NCI-H1417 treated with DMSO at 0.1 percent for 48 hours (cell line): ENCODE measurements at regions not wholly inside any gene's neighbourhood (a gene's known extent, or its start where the extent isn't known, plus 50 kb on each side); places are given as distances from the start of the nearest gene placed in this dataset.

Source experiments
- DNase-seq: peaks from one replicate; lab custom pipeline; 2025; lab: John Stamatoyannopoulos, UW

DNA sequence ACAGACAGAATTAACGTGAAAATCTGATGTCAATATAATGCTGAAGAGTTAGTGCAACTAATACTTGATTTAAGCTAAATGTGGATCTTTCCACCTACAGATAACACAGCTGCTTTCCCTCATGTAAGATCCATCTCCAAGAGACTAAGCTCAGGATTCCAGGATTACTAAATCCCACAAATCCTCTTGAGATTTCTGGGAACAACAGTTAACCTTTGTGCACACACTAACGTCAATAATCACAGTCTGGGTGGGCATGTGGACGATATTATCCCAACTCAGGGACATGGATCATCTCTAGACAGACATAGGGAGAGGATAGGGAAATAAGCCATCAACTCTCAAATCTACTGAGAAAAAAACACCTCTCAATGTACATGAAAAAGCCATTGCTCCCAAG lies 432.6 kb downstream of the SATB2 start:
- no peak for DNase-seq

GRCh38 chr2:199024224-199024623 lies 433.5 kb downstream of the SATB2 start:
- no peak for DNase-seq

DNA sequence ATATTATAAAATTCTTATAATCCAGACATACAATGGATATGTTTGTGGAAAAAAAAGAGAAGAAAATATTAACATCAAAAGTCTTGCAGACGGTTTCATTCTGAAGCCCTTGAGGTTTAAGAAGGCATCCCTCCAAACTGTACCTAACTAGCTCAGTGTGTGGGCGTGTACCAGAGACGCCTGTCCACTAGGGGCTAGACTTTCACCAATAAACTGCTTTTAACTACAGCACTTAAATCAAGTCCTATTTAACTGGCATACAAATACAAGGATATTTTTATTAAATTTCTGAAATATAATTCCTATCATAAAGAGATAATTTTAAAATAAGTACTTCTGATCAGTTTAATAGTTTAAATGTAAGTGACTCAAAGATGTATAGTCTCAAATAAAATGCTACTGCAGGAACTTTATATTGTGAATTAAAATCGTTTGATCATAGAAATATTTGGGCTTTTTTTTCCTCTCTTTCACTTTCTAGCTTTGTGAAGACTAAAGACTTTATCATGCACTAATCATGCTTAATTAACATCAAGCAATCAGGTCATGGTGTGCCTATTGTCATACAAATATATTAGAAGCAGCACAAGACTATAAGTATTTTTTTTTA lies 437.7 kb downstream of the SATB2 start:
- no peak for DNase-seq

DNA sequence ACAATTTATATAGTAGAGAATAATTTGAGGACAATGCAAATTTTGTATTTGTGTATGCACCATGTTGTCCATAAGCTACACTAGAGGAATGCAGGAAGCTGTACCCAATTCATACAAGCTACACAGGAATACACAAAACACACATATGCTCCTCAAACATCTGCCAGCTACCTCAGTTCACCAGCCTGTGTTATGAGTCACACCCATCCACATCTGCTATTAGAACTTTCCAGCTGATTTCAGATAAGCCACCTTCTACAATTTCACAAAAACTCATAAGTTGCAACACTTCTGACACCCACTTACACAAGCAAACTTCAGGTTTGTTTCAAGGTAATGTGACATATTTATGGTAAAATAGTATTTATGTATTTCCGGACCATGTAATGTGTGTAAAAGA lies 438.9 kb downstream of the SATB2 start:
- no peak for DNase-seq

DNA sequence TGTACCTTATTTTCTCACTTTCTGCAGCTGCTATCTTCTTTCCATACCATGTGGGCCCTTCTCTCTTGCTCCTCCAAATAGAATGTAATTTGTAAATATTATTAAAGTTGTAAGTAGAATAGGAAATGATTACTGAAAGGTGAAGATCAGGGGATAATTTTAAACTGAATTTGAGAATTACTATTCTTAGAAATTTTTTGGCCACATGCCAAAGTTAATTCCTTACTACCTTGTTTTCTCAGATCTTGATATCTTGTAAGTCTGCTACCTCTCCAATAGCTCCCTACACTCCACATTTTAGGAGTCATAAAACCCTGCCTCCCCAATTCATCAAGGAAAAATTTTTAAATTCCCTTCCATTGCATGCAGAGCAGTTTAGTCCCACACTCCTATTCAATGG lies 442.7 kb downstream of the SATB2 start:
- DNase-seq = no peak

- DNase-seq = no peak
Observed at GRCh38 chr2:199014226-199014625, 443.5 kb downstream of the SATB2 start.

GRCh38 chr2:199011908-199012307 lies 445.8 kb downstream of the SATB2 start:
- DNase-seq = no peak

GRCh38 chr2:198994678-198995077 lies 463.1 kb downstream of the SATB2 start:
- no peak for DNase-seq

DNA sequence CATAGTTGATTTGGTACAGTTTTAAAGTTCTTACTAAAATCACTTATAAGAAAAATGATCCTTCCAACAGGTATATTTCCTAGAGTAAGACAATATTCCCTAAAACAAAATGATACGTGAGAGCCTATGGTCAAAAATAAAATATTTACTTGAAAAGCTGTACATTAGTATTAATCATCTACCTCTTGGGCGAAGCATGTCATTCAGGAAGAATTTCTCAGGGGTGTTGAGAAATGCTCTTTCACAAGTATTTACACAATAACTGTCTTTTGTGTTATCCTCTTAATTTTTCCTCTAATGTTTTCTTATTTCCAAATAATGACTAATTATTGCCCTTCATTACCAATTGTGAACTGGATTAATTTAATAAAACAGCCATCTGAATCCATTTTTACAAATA lies 466.3 kb downstream of the SATB2 start:
- DNase-seq = no peak

DNA sequence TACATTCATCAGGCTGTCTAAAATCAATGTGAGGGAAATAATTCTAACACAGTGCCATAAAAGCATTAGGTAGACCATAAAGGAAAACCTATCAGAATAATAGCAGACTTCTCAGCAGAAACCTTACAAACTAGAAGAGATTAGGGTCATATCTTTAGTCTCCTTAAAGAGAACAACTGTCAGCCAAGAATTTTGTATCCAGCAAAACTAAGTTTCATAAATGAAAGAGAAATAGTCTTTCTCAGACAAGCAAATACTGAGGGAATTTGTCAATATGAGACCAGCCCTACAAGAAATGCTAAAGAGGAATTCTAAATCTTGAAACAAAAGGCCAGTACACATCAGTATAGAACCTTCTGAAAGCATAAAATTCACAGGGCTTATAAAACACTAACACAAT lies 482.0 kb downstream of the SATB2 start:
- no peak for DNase-seq

DNA sequence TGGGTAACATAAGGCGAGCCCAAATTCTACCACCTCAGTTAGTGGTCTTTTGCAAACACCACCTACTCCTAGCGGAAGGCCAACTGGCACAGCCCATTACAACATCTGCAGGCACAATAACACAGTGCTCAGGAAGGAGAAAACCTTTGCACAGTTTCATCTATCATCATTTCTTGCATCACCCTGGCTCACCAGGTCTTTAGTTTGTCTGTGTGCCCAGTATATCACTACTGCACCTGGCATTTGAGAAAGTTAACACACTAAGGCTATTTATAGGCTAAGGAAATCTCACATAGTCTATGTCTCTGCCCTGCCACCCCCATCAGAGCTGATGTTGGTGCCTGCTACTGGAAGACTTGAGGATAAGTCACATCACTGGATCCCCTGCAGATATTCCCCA lies 484.0 kb downstream of the SATB2 start:
- no peak for DNase-seq

GRCh38 chr2:198973181-198973580 lies 484.6 kb downstream of the SATB2 start:
- DNase-seq = no peak

DNA sequence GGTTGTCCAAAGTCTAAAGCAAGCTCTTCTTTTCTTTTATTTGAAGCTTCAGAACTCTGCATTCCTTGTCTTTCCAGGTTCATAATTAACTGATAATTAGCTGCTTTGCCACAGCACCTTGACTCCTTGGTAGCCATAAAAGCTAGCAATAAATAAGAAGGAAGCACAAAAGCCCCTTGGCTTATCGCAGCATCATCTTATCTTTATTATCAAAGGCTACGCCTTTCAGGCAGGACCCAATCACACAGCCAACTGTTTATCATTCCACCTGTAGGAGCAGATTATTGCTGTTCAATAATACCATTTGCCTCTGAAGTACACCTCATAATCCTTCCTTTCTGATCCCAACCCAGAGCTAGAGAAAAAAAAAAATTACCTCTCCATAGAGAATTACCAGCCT lies 489.2 kb downstream of the SATB2 start:
- no peak for DNase-seq

DNA sequence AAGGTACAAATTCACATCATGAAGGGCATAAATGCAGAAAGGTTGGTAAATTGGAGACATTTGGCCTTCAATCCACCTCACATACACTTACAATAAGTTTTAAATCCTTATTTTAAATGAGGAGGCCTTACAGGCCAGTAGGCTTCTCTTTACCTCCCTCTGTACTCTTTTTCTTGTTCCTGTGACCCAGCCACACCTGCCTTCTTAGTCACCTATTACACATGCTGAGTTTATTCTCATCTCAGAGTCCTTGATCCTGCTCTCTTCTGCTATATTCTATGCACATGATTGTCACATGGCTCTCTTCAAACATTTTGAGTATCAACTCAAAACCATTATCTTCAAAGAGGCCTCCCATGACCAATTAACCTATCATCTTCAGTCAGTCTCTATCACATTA lies 491.5 kb downstream of the SATB2 start:
- DNase-seq = no peak

DNA sequence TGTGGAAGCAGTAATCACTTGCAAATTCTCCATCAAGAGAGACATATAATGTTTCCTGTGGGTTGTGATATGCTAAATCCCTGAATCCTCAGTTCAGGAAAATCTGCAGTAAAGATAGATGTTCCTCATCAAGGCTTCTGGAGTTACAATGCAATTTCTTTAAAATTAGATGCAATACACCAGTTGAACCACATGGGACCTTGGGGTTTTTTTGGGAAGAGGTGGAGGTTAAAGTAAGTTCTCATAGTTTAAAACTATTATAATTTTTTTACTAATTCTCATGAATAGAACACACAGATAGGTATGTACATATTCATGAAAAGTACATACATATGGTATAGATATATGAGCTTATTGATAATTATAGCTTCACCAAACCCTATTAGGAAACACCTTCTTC lies 496.2 kb downstream of the SATB2 start:
- DNase-seq = no peak

DNA sequence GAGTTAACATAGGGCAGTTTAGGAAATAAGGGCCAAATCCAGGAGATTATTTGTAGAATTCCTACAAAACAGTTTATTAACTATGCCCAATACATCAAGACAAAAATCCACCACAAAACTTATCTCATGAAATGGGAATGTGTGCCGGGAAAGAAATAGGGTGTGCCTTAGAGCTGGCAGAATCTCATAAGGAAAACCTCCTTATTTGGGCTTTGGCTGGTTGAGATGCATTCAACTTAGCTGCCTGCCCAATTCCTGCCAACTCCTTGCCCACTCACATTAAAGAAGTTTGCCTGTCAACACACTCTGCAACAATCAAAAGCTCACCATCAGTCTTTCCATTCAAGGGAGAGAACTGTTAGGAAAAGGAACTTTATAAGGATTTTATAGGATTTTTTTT lies 500.6 kb downstream of the SATB2 start:
- DNase-seq = no peak

DNA sequence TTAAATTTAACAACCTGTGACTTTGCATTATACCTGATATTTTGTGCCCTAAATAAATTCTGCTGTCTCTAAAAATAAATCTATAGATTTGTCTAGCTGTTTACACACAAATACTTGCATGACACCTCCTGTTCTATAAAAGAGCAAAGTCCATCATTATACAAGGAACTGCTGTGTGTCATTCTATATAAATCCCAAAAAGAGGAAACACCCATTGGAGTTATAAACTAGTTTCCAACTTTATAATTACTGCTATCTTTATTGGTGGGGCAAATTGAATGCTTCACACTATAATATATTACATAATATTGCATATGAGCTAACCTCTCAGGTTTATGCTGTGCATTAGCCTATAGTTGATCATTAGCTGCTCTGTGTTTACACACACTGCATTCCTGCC lies 504.4 kb downstream of the SATB2 start:
- no peak for DNase-seq

GRCh38 chr2:198950803-198951202 lies 506.9 kb downstream of the SATB2 start:
- DNase-seq = no peak

GRCh38 chr2:198945496-198945895 lies 512.2 kb downstream of the SATB2 start:
- no peak for DNase-seq

- DNase-seq = no peak
Observed at GRCh38 chr2:198930170-198930569, 527.6 kb downstream of the SATB2 start.

DNA sequence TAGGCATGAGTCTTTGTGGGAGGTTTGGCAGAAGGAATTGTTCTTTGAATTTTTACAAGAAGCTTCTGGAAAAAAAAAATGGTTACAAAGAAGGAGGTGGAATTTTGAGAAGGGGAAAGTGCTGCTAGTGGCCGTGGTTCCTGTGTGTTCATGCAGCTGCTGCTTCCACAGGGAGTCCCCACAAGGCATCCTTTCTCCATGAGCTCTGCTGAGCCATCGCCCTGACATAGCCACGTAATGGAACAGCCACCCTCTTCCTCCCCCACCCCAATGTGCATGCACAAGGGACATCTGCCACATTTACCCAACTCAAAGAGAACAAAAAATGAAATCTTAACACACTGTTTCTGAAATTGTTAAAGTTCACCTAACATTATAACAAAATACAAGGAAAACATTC lies 529.7 kb downstream of the SATB2 start:
- no peak for DNase-seq

GRCh38 chr2:198917926-198918720 lies 539.6 kb downstream of the SATB2 start:
- no peak for DNase-seq

DNA sequence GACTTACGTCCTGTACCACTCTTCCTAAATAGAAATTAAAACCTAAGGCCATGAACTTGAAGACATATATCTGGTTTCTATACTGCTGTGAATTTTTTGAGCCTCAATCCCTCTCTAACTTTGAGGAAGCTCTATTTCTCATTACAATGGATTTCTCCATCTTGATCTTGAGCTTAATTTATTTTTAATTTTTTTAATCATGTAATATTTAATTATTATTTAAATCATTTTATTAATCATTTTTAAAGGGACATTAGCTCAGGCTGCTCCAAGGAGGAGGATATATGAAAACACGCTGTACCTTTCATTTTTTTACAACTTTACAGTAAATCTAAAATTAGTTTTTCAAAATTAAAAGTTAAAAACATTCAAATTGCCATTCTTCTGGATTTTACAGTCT lies 540.5 kb downstream of the SATB2 start:
- DNase-seq = no peak

DNA sequence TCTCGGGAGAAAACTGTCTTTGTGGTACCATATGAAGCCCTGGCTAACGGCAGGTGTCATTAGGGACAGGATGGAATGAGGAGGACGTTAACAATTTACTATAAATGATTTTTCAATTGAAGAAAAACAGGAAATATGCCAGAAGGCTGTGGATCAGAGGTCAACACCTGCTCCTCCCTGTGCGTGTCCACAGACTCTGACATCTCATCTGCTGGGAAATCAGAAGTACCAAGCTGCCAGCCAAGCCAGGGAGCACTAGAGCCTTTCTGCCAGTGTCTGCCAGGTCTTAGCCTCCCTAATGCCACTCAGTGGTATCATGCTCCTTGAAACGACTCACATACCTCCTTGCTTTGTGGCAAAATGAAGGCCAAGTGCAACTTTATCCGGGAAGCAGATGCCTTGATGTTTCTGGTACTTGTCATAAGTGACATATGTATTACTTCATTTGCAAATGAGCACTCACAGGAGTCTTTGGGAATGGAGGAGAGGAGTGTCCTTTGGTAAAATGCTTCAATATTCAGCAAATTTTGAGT lies 541.1 kb downstream of the SATB2 start:
- peak; percentile 39 for DNase-seq
